ENCODE measurements at regions not wholly inside any gene's neighbourhood (a gene's known extent, or its start where the extent isn't known, plus 50 kb on each side); places are given as distances from the start of the nearest gene placed in this dataset.

- no peak for DNase-seq
Observed at GRCh38 chr18:67379981-67380380, 136.5 kb downstream of the DSEL start.

GRCh38 chr18:67376372-67376771 lies 140.1 kb downstream of the DSEL start:
- no peak for DNase-seq

GRCh38 chr18:67373636-67374035 lies 142.9 kb downstream of the DSEL start:
- no peak for DNase-seq

- DNase-seq: no peak
Observed at GRCh38 chr18:67367540-67367939, 149.0 kb downstream of the DSEL start.

- no peak for DNase-seq
Observed at GRCh38 chr18:67363694-67364093, 152.8 kb downstream of the DSEL start.

- DNase-seq: no peak
Observed at GRCh38 chr18:67362906-67363305, 153.6 kb downstream of the DSEL start.

- DNase-seq: no peak
Observed at GRCh38 chr18:67359873-67360838, 156.4 kb downstream of the DSEL start.

GRCh38 chr18:67358947-67359346 lies 157.6 kb downstream of the DSEL start:
- no peak for DNase-seq

- no peak for DNase-seq
Observed at GRCh38 chr18:67354692-67355091, 161.8 kb downstream of the DSEL start.

- DNase-seq: no peak
Observed at GRCh38 chr18:67354091-67354490, 162.4 kb downstream of the DSEL start.

GRCh38 chr18:67347438-67347837 lies 169.1 kb downstream of the DSEL start:
- no peak for DNase-seq

- DNase-seq: no peak
Observed at GRCh38 chr18:67342159-67342558, 174.4 kb downstream of the DSEL start.

GRCh38 chr18:67337696-67338095 lies 178.8 kb downstream of the DSEL start:
- DNase-seq: no peak

GRCh38 chr18:67331857-67332256 lies 184.7 kb downstream of the DSEL start:
- DNase-seq: no peak

GRCh38 chr18:67319109-67319508 lies 197.4 kb downstream of the DSEL start:
- DNase-seq: no peak

- DNase-seq: no peak
Observed at GRCh38 chr18:67318651-67319050, 197.9 kb downstream of the DSEL start.

- DNase-seq: no peak
Observed at GRCh38 chr18:67310826-67311225, 205.7 kb downstream of the DSEL start.

- DNase-seq: no peak
Observed at GRCh38 chr18:67308819-67309218, 207.7 kb downstream of the DSEL start.

GRCh38 chr18:67305466-67305865 lies 211.1 kb downstream of the DSEL start:
- no peak for DNase-seq

GRCh38 chr18:67302043-67302442 lies 214.5 kb downstream of the DSEL start:
- no peak for DNase-seq

- no peak for DNase-seq
Observed at GRCh38 chr18:67301592-67301991, 214.9 kb downstream of the DSEL start.

GRCh38 chr18:67300498-67300897 lies 216.0 kb downstream of the DSEL start:
- DNase-seq: no peak

GRCh38 chr18:67292814-67293213 lies 223.7 kb downstream of the DSEL start:
- no peak for DNase-seq

GRCh38 chr18:67290421-67290820 lies 226.1 kb downstream of the DSEL start:
- no peak for DNase-seq

GRCh38 chr18:67285583-67285982 lies 230.9 kb downstream of the DSEL start:
- DNase-seq: no peak

Data from retina (tissue), 1 donor.